HG02943 (cell line): ENCODE measurements at regions not wholly inside any gene's neighbourhood (a gene's known extent, or its start where the extent isn't known, plus 50 kb on each side); places are given as distances from the start of the nearest gene placed in this dataset.

ENCODE experiments used
- ATAC-seq: cut with Tn5 transposase; IDR thresholded peaks from one replicate; pipeline ENCODE4 v1.9.1; 2021; ENCODE audit warnings: mild to moderate bottlenecking, low read depth, moderate library complexity; ENCODE audit not compliant: unreplicated experiment

GRCh38 chr12:98410356-98410755 lies 105.0 kb upstream of the TMPO start:
- no peak for ATAC-seq

GRCh38 chr12:98416845-98417244 lies 98.5 kb upstream of the TMPO start:
- no peak for ATAC-seq

GRCh38 chr12:98417266-98417665 lies 98.1 kb upstream of the TMPO start:
- no peak for ATAC-seq

- ATAC-seq = peak; percentile 73
These were observed 96.9 kb upstream of the TMPO start for GRCh38 chr12:98418357-98419075.

GRCh38 chr12:98419081-98419794 lies 96.2 kb upstream of the TMPO start:
- ATAC-seq = no peak

- ATAC-seq = no peak
These were observed 95.5 kb upstream of the TMPO start for GRCh38 chr12:98419795-98420404.

GRCh38 chr12:98420461-98420860 lies 94.9 kb upstream of the TMPO start:
- no peak for ATAC-seq

- no peak for ATAC-seq
These were observed 94.1 kb upstream of the TMPO start for GRCh38 chr12:98421316-98421715.

GRCh38 chr12:98422359-98422758 lies 93.0 kb upstream of the TMPO start:
- ATAC-seq = no peak

- no peak for ATAC-seq
These were observed 92.6 kb upstream of the TMPO start for GRCh38 chr12:98422812-98423211.

- no peak for ATAC-seq
These were observed 91.4 kb upstream of the TMPO start for GRCh38 chr12:98423963-98424362.

GRCh38 chr12:98424726-98425401 lies 90.5 kb upstream of the TMPO start:
- ATAC-seq = peak; percentile 85

- ATAC-seq = no peak
These were observed 89.5 kb upstream of the TMPO start for GRCh38 chr12:98425859-98426258.

- no peak for ATAC-seq
These were observed 84.3 kb upstream of the TMPO start for GRCh38 chr12:98431089-98431488.

GRCh38 chr12:98437166-98437565 lies 78.2 kb upstream of the TMPO start:
- ATAC-seq = no peak

GRCh38 chr12:98437806-98438595 lies 77.4 kb upstream of the TMPO start:
- ATAC-seq = no peak

- ATAC-seq = no peak
These were observed 76.6 kb upstream of the TMPO start for GRCh38 chr12:98438656-98439230.

- no peak for ATAC-seq
These were observed 75.9 kb upstream of the TMPO start for GRCh38 chr12:98439471-98439951.

- no peak for ATAC-seq
These were observed 75.3 kb upstream of the TMPO start for GRCh38 chr12:98439981-98440581.
